8988T (cell line): ENCODE measurements at regions not wholly inside any gene's neighbourhood (a gene's known extent, or its start where the extent isn't known, plus 50 kb on each side); places are given as distances from the start of the nearest gene placed in this dataset.

ENCODE experiments used
- DNase-seq: peaks from one replicate; pipeline ENCODE4 v3.0.0; 2011

GRCh38 chr4:111198446-111198845 lies 575.6 kb upstream of the PITX2 start:
- no peak for DNase-seq

- DNase-seq: no peak
Observed at GRCh38 chr4:111204797-111205196, 581.9 kb upstream of the PITX2 start.

GRCh38 chr4:111208970-111209369 lies 586.1 kb upstream of the PITX2 start:
- no peak for DNase-seq

- no peak for DNase-seq
Observed at GRCh38 chr4:111209706-111210105, 586.8 kb upstream of the PITX2 start.

- DNase-seq: no peak
Observed at GRCh38 chr4:111210595-111210994, 587.7 kb upstream of the PITX2 start.

- no peak for DNase-seq
Observed at GRCh38 chr4:111213531-111213930, 590.7 kb upstream of the PITX2 start.

GRCh38 chr4:111214371-111214770 lies 591.5 kb upstream of the PITX2 start:
- DNase-seq: no peak

- DNase-seq: no peak
Observed at GRCh38 chr4:111215755-111216154, 592.9 kb upstream of the PITX2 start.

- no peak for DNase-seq
Observed at GRCh38 chr4:111216791-111217190, 593.9 kb upstream of the PITX2 start.

- DNase-seq: no peak
Observed at GRCh38 chr4:111221371-111221770, 598.5 kb upstream of the PITX2 start.

GRCh38 chr4:111228396-111228795 lies 605.5 kb upstream of the PITX2 start:
- DNase-seq: no peak

- DNase-seq: no peak
Observed at GRCh38 chr4:111228874-111229273, 606.0 kb upstream of the PITX2 start.

- no peak for DNase-seq
Observed at GRCh38 chr4:111230265-111230664, 607.4 kb upstream of the PITX2 start.

GRCh38 chr4:111231281-111231680 lies 608.4 kb upstream of the PITX2 start:
- DNase-seq: no peak

GRCh38 chr4:111234939-111235338 lies 612.1 kb upstream of the PITX2 start:
- DNase-seq: no peak

- DNase-seq: no peak
Observed at GRCh38 chr4:111263836-111264235, 641.0 kb upstream of the PITX2 start.

GRCh38 chr4:111266937-111267336 lies 644.1 kb upstream of the PITX2 start:
- no peak for DNase-seq

GRCh38 chr4:111267786-111268185 lies 644.9 kb upstream of the PITX2 start:
- no peak for DNase-seq

GRCh38 chr4:111268769-111269414 lies 646.0 kb upstream of the PITX2 start:
- no peak for DNase-seq

GRCh38 chr4:111269439-111269838 lies 646.6 kb upstream of the PITX2 start:
- no peak for DNase-seq

- no peak for DNase-seq
Observed at GRCh38 chr4:111274060-111274459, 651.2 kb upstream of the PITX2 start.

GRCh38 chr4:111274486-111274885 lies 651.6 kb upstream of the PITX2 start:
- no peak for DNase-seq

- no peak for DNase-seq
Observed at GRCh38 chr4:111281219-111281618, 658.3 kb upstream of the PITX2 start.

GRCh38 chr4:111282035-111282434 lies 659.2 kb upstream of the PITX2 start:
- no peak for DNase-seq

- no peak for DNase-seq
Observed at GRCh38 chr4:111283066-111283677, 660.3 kb upstream of the PITX2 start.
